ENCODE measurements at regions not wholly inside any gene's neighbourhood (a gene's known extent, or its start where the extent isn't known, plus 50 kb on each side); places are given as distances from the start of the nearest gene placed in this dataset.

- Histone ChIP-seq H3K9me3 (ENCODE audit: severe bottlenecking) (no peaks in the 10 kb centered on the region), H3K4me3 (ENCODE audit: low read depth, low read length) (no peak overlapping the region), H3K27me3 (ENCODE audit: insufficient read depth, low read depth, severe bottlenecking) (no peaks in the 10 kb centered on the region), H3K27ac (no peak overlapping the region), H3K36me3 (no peaks in the 10 kb centered on the region)
- no peak for TF ChIP-seq CTCF (IDR thresholded peaks at IDR 0.05; ENCODE audit: low read depth, low read length)
- no peak for DNase-seq
These were observed 147.6 kb downstream of the FAM43A start for GRCh38 chr3:194833114-194833910.

- Histone ChIP-seq H3K9me3 (ENCODE audit: severe bottlenecking) (no peaks in the 10 kb centered on the region), H3K36me3 (no peaks in the 10 kb centered on the region), H3K27me3 (ENCODE audit: insufficient read depth, low read depth, severe bottlenecking) (no peaks in the 10 kb centered on the region), H3K4me3 (ENCODE audit: low read depth, low read length) (no peak overlapping the region), H3K27ac (no peak overlapping the region)
- DNase-seq, result no peak
- no peak for TF ChIP-seq CTCF (IDR thresholded peaks at IDR 0.05; ENCODE audit: low read depth, low read length)
These were observed 151.0 kb downstream of the FAM43A start for GRCh38 chr3:194836661-194837060.

GRCh38 chr3:194837457-194838127 lies 151.9 kb downstream of the FAM43A start:
- no peak overlapping the region for H3K27ac ChIP-seq
- TF ChIP-seq CTCF (IDR thresholded peaks at IDR 0.05; ENCODE audit: low read depth, low read length), result no peak
- no peaks in the 10 kb centered on the region for H3K36me3 ChIP-seq
- H3K4me3 ChIP-seq (ENCODE audit: low read depth, low read length), result no peak overlapping the region
- no peaks in the 10 kb centered on the region for H3K27me3 ChIP-seq (ENCODE audit: insufficient read depth, low read depth, severe bottlenecking)
- DNase-seq, result no peak
- H3K9me3 ChIP-seq (ENCODE audit: severe bottlenecking), result no peaks in the 10 kb centered on the region

GRCh38 chr3:194838236-194838635 lies 152.6 kb downstream of the FAM43A start:
- TF ChIP-seq CTCF (IDR thresholded peaks at IDR 0.05; ENCODE audit: low read depth, low read length), result no peak
- no peaks in the 10 kb centered on the region for H3K27me3 ChIP-seq (ENCODE audit: insufficient read depth, low read depth, severe bottlenecking)
- H3K27ac ChIP-seq, result no peak overlapping the region

GRCh38 chr3:194840661-194841514 lies 155.2 kb downstream of the FAM43A start:
- TF ChIP-seq CTCF (IDR thresholded peaks at IDR 0.05; ENCODE audit: low read depth, low read length), result no peak
- DNase-seq, result no peak
- H3K27ac ChIP-seq, result no peak overlapping the region

More at GRCh38 chr3:194838236-194838635, 152.6 kb downstream of the FAM43A start:
- no peaks in the 10 kb centered on the region for H3K9me3 ChIP-seq (ENCODE audit: severe bottlenecking)
- no peak overlapping the region for H3K4me3 ChIP-seq (ENCODE audit: low read depth, low read length)
- DNase-seq, result no peak
- H3K36me3 ChIP-seq, result no peaks in the 10 kb centered on the region

More at GRCh38 chr3:194840661-194841514, 155.2 kb downstream of the FAM43A start:
- Histone ChIP-seq H3K9me3 (ENCODE audit: severe bottlenecking) (no peaks in the 10 kb centered on the region), H3K4me3 (ENCODE audit: low read depth, low read length) (no peak overlapping the region), H3K27me3 (ENCODE audit: insufficient read depth, low read depth, severe bottlenecking) (no peaks in the 10 kb centered on the region), H3K36me3 (no peaks in the 10 kb centered on the region)

All from WERI-Rb-1 (cell line).